Stomach smooth muscle (tissue), 2 donors: ENCODE measurements at regions not wholly inside any gene's neighbourhood (a gene's known extent, or its start where the extent isn't known, plus 50 kb on each side); places are given as distances from the start of the nearest gene placed in this dataset.

Experiments
- H3K27ac ChIP-seq: one replicate; pipeline ENCODE4 v1.7.0; 2013; ENCODE audit warnings: mild to moderate bottlenecking, low read length, inconsistent platforms
- H3K27me3 ChIP-seq, 2 donors: one replicate each; pipeline ENCODE4 v1.7.0; 2013; ENCODE audit warnings: low read length in 2 of 2; ENCODE audit not compliant: insufficient read depth in 2 of 2, control insufficient read depth in 1 of 2
- H3K36me3 ChIP-seq, 2 donors: one replicate each; pipeline ENCODE4 v1.7.0; 2013; ENCODE audit warnings: low read length in 2 of 2; ENCODE audit not compliant: control insufficient read depth in 2 of 2, insufficient read depth in 2 of 2
- H3K4me1 ChIP-seq: one replicate; pipeline ENCODE4 v1.7.0; 2013; ENCODE audit warnings: low read length; ENCODE audit not compliant: control insufficient read depth, insufficient read depth
- H3K4me3 ChIP-seq, 2 donors: one replicate each; pipeline ENCODE4 v1.7.0; 2013; ENCODE audit warnings: low read length in 2 of 2
- H3K9ac ChIP-seq, 2 donors: one replicate each; pipeline ENCODE4 v1.7.0; 2013; ENCODE audit warnings: low read length in 2 of 2, mild to moderate bottlenecking in 1 of 2
- H3K9me3 ChIP-seq, 2 donors: one replicate each; pipeline ENCODE4 v1.7.0; 2013; ENCODE audit warnings: low read length in 2 of 2; ENCODE audit not compliant: control insufficient read depth in 2 of 2
- donor health status: healthy.
- donor health status: Pancreatic carcinoma.

DNA sequence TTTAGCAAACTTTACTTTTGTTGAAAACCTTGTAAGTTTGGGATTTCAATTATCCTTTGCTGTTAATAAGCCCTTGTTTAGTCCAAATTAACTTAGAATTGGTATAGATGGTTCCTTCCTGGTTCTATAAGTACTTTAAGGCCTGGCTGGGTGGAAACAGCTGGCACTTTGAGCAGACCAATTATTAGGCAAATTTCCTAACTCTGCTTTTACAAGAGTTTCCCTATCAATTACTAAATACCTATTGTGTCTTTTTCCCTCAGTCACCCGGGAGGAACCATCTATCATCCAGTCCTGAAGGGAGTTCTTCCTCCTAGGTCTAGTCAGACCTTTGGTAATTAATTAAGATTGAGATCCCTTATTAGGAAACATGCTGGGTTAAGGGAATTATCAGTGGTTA, 138.0 kb downstream of the SLC38A6 start:
- no peaks in the 10 kb centered on the region for H3K4me1 ChIP-seq
- H3K27me3 ChIP-seq, result no peaks in the 10 kb centered on the region
- H3K27ac ChIP-seq, result no peak overlapping the region
- no peaks in the 10 kb centered on the region for H3K36me3 ChIP-seq
- no peak overlapping the region for H3K4me3 ChIP-seq
- no peaks in the 10 kb centered on the region for H3K9me3 ChIP-seq
- H3K9ac ChIP-seq, result no peak overlapping the region

DNA sequence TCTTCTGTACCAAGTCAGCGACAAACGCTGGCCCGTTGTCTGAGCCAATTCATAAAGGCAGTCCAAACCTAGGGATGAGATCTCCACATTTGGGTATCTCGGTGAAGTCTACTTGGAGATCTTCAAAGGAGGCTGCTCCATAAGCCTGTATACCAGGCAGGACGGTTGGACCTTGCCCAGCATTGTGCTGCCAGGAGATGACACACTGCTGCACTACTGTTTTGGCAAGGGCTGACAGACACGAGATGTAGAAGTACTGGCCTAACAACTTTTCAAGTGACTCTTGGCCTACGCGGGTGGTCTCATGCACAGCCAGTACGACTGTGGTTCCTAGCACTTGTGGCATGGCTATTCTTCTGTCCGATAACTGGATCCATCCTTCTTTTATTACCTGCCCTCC, 135.3 kb downstream of the SLC38A6 start:
- H3K4me3 ChIP-seq, result no peak overlapping the region

DNA sequence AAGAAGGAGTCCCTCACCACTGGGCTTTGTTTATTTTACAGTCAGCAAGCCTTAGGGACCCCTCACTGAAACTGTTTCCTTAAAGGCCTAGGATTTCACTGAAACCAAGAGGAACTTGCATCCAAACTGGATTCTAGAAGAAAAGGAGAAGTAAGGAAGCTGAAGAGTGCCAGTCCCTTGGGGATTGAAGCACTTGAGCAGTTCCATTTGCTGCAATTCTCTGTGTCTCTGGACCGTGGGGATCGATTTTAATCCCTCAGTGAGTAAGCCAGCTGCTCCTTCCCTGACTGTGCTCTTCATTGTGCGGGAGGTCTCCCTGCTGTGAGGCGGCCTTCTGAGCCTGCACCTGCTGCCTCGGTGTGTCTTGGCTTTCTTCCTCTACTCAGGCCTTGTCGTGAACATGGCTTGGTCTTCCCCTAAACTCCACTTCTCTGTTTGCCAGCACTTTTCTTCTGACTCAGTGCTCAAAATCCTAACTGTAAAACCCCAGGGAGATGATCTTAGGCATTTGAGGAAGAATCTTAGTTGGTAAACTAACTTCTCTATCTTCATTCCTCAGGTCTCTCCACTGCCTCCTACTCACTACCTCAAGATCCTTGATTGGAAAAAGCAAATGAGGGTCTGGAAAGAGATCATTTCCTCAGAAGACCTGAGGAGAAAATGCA, 132.6 kb downstream of the SLC38A6 start:
- no peak overlapping the region for H3K4me3 ChIP-seq
- H3K9ac ChIP-seq, result no peak overlapping the region
- H3K27me3 ChIP-seq, result peaks cover 2 to 4% of the 10 kb centered on the region in 2 donors
- H3K36me3 ChIP-seq, result no peaks in the 10 kb centered on the region
- H3K9me3 ChIP-seq, result no peaks in the 10 kb centered on the region
- no peak overlapping the region for H3K27ac ChIP-seq
- H3K4me1 ChIP-seq, result peaks cover 13% of the 10 kb centered on the region

More for the DNA sequence above, 135.3 kb downstream of the SLC38A6 start:
- no peaks in the 10 kb centered on the region for H3K9me3 ChIP-seq
- H3K9ac ChIP-seq, result no peak overlapping the region
- H3K27ac ChIP-seq, result no peak overlapping the region
- H3K27me3 ChIP-seq, result peaks cover 2% of the 10 kb centered on the region in 2 donors
- peaks cover 3% of the 10 kb centered on the region for H3K4me1 ChIP-seq
- H3K36me3 ChIP-seq, result no peaks in the 10 kb centered on the region

DNA sequence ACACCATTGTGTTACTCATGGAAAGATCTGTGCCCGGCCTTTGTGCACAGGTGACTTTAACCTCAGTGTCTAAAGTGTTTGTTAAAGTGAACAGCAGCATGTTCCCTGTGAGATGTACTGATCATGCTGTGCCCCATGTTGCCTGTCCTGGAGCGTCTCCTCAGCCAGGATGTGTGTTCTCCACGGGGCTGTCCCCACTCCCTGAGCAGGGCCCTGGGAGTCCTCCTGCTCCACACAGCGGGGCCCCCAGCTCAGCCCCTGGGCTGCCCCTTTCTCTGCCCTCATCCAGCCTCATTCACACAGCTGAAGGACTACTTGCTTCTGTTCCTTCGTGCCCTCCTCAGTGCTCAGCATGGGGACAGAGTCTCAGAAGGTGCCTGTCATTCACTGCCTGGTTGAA, 131.5 kb downstream of the SLC38A6 start:
- Histone ChIP-seq H3K4me3 (no peak overlapping the region), H3K36me3 (no peaks in the 10 kb centered on the region), H3K4me1 (peaks cover 13% of the 10 kb centered on the region), H3K27ac (no peak overlapping the region), H3K27me3 (peaks cover 2 to 4% of the 10 kb centered on the region in 2 donors), H3K9ac (no peak overlapping the region), H3K9me3 (no peaks in the 10 kb centered on the region)

DNA sequence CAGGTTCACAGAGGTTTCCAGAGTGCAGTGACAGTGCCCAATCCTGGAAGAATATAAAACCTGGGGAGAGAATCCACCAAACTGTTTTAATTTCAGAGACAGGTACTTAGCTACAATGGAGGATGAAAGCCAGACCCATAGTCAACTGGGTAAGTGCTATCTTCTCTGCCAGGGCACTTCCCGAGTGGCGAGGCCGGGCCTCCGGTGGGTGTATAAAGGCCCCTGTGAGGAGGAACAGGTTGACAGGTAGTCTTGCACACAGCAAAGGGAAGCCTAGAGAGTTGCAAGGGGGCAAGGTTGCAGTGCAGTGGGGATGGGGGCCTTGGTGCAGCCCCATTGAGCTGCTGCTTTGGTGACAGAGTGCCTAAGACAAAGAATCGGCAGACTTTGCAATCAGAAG, 130.7 kb downstream of the SLC38A6 start:
- Histone ChIP-seq H3K4me1 (peaks cover 13% of the 10 kb centered on the region), H3K27ac (no peak overlapping the region), H3K9ac (no peak overlapping the region), H3K4me3 (no peak overlapping the region), H3K9me3 (no peaks in the 10 kb centered on the region), H3K36me3 (no peaks in the 10 kb centered on the region), H3K27me3 (peaks cover 2 to 4% of the 10 kb centered on the region in 2 donors)

DNA sequence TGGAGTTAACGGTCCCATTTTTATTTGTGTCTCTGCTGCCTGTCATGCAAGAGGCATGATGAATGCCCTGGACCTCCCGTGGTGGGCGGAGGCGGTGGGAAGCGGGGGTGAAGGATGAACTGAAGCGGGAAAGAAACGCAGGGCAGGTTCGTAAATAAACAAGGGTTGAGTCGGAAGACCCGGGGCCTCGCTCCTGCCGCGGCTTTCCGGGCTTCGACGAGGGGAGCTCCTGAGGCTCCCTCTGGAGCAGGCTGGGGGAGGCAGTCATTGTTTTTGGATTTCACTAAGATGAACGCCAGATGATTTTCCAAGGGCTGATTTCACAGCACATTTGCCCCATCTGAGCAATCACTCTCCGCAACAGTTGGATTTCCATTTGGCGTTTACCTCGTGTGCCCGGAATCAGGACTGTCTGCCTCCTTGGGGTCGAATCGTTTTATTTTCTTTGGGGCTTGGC, 130.2 kb downstream of the SLC38A6 start:
- Histone ChIP-seq H3K4me3 (no peak overlapping the region), H3K27ac (no peak overlapping the region), H3K9ac (no peak overlapping the region)

DNA sequence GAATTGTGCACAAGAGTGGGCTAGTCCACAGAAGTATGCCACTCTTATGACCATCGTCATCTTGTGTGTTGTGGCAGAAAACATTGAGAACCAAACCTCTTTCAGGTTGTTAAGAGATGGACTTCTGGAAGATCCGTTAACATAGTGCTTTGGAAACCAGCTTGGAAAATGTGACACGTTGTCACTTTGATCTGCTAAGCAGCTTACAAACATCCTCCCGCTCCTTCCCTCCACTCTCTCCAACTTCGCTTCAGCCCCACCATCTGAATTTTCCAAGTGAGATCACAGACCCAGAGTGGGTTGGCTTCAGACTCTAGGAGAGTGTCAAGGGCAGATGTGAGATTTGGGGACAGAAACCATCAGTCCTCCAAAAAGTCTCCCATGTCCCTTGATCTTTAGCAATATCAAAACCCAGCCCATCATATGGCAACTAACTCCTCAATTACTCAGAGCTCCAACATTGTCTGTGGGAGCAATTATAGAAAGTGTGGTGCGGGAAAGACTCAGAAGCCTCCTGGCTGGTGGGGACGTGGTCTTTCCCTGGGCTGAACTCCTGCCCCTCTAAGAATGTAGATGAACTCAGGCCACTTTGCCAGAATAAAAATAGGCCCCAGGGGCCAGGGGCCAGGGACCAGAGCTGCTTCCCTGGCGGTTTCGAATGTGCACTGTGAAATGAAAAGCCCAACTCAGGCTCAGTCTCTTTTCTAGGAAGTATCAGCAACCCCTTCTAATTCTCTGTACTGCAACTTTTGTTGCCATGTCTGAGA, 129.5 kb downstream of the SLC38A6 start:
- Histone ChIP-seq H3K27me3 (peaks cover 2 to 4% of the 10 kb centered on the region in 2 donors), H3K4me3 (no peak overlapping the region), H3K9ac (no peak overlapping the region), H3K36me3 (no peaks in the 10 kb centered on the region), H3K27ac (no peak overlapping the region), H3K9me3 (no peaks in the 10 kb centered on the region), H3K4me1 (peaks cover 13% of the 10 kb centered on the region)

More for the DNA sequence above, 130.2 kb downstream of the SLC38A6 start:
- Histone ChIP-seq H3K9me3 (no peaks in the 10 kb centered on the region), H3K36me3 (no peaks in the 10 kb centered on the region), H3K4me1 (peaks cover 13% of the 10 kb centered on the region), H3K27me3 (peaks cover 2 to 4% of the 10 kb centered on the region in 2 donors)

DNA sequence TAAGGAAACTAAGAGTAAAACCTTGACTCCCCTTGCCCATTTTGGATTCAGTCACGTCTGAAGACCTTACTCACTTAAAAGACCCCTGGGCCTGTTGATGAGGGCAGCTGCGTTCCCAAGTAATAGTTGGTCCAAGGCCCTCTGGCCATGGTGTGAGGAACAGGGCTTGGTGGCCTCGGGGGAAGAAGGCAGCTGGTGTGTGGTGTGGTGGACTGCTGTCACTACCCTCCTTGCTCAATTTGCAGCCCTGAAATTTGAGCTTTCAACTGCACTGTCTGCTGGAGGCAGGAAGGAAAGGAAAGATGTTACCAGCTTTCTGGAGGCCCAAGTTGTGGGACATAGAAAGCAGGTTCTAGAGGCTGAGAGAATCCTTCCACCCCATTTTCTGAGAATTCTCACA, 128.2 kb downstream of the SLC38A6 start:
- H3K4me1 ChIP-seq, result peaks cover 13% of the 10 kb centered on the region

DNA sequence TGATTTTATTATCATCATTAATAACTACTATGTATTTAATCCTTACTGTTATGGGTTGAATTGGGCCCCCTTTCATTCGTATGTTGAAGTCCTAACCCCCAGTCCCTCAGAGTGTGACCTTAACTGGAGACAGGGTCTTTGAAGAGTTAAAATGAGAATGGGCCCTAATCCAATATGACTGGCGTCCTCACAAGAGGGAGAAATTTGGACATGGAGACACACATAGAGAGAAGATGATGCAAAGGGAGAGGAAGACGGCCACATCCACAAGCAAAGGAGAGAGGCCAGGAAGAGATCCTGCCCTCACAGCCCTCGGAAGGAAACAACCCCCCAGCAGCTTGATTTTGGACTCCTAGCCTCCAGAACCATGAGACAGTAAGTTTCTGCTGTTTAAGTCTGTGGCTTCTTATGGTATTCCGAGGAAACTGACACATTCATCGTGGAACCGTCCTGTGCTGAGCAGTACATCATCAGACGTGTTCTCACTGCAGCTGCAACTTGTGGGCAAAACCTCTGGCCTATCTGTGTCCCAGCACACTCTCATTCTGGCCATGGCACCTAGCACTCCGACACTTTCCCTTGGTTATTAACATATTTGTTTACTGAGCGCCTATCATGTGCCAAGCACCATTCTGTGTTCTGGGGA, 127.6 kb downstream of the SLC38A6 start:
- H3K4me1 ChIP-seq, result peaks cover 18% of the 10 kb centered on the region
- no peak overlapping the region for H3K9ac ChIP-seq
- H3K27ac ChIP-seq, result no peak overlapping the region
- no peaks in the 10 kb centered on the region for H3K9me3 ChIP-seq
- no peaks in the 10 kb centered on the region for H3K36me3 ChIP-seq
- peaks cover 2 to 4% of the 10 kb centered on the region in 2 donors for H3K27me3 ChIP-seq
- no peak overlapping the region for H3K4me3 ChIP-seq

More for the DNA sequence above, 128.2 kb downstream of the SLC38A6 start:
- Histone ChIP-seq H3K27me3 (peaks cover 2 to 4% of the 10 kb centered on the region in 2 donors), H3K4me3 (no peak overlapping the region), H3K9me3 (no peaks in the 10 kb centered on the region), H3K9ac (no peak overlapping the region), H3K36me3 (no peaks in the 10 kb centered on the region), H3K27ac (no peak overlapping the region)

DNA sequence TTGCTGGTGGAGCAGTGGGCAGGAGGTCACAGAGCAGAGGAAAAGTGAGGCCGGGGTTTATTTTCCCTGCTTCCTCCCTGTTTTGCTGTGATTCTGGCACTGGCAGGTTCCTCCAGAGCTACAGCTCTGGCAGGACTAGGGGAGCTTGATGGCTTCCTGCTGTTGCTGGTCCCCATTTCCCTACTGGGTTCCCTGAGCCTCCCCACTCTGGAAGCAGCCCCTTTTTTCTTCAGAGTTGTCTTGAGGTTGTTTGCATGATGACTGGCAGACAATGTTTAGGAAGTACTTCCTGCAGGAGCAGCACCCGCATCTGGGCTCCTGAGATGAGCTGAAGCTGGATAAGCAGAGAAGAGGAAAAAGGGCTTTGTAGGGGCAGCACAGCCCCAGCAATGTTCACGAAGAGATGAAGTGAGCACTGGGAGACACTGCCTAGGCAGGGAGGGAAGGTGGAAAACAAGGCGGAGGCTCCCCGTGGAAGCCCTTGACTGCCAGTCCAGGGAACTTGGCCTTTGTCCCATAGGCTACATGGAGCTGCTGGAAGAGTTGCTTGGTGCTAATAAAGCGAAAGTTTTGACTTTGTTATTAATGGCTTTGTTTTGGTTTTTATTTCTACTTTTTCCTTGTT, 126.9 kb downstream of the SLC38A6 start:
- Histone ChIP-seq H3K9ac (no peak overlapping the region), H3K9me3 (no peaks in the 10 kb centered on the region), H3K4me3 (no peak overlapping the region), H3K27ac (no peak overlapping the region), H3K27me3 (peaks cover 2 to 4% of the 10 kb centered on the region in 2 donors), H3K36me3 (no peaks in the 10 kb centered on the region), H3K4me1 (peaks cover 19% of the 10 kb centered on the region)
